HepG2 (cell line): ENCODE measurements at regions not wholly inside any gene's neighbourhood (a gene's known extent, or its start where the extent isn't known, plus 50 kb on each side); places are given as distances from the start of the nearest gene placed in this dataset.

Experiments used
- CBFB ChIP-seq: sonication (generic); formaldehyde crosslinking; IDR thresholded peaks from 2 replicates; pipeline ENCODE4 v1.4.0; 2020; ENCODE audit warnings: missing genetic modification reagents
- CTCF ChIP-seq: sonication (generic); formaldehyde crosslinking; IDR thresholded peaks from 2 replicates; pipeline ENCODE4 v1.5.0; 2020; ENCODE audit warnings: mild to moderate bottlenecking, missing genetic modification reagents, moderate library complexity
- JUN ChIP-seq: sonication (generic); formaldehyde crosslinking; IDR thresholded peaks from 2 replicates; pipeline ENCODE4 v1.4.0; 2020; ENCODE audit warnings: mild to moderate bottlenecking, missing genetic modification reagents
- RAD21 ChIP-seq: fragments of 450-650 bp; formaldehyde crosslinking; IDR thresholded peaks from 2 replicates; pipeline ENCODE4 v1.5.0; 2020; ENCODE audit warnings: mild to moderate bottlenecking
- ZNF484 ChIP-seq: sonication (generic); formaldehyde crosslinking; IDR thresholded peaks from 2 replicates; pipeline ENCODE4 v1.5.1; 2020; ENCODE audit warnings: mild to moderate bottlenecking, low read depth, missing genetic modification reagents, borderline replicate concordance

- TF ChIP-seq JUN (CRISPR knock-in tag) (peak; percentile 91), CTCF (0 out of 2 replicates have a peak, but pooled peaks have one; percentile 14), ZNF484 (CRISPR knock-in tag) (no peak), RAD21 (CRISPR knock-in tag) (peak; percentile 70), CBFB (no peak; the same call in 1 of the 2 replicates)
These were observed 165.2 kb downstream of the SUCLG1 start for GRCh38 chr2:84293791-84294380.
